Spleen (tissue), 11 donors: ENCODE measurements at regions not wholly inside any gene's neighbourhood (a gene's known extent, or its start where the extent isn't known, plus 50 kb on each side); places are given as distances from the start of the nearest gene placed in this dataset.

Experiments
- DNase-seq: peaks from one replicate; pipeline ENCODE4 v3.0.0-alpha.2; 2020
- H3K27ac ChIP-seq, 8 donors: fragments of 200-600 bp; sonication (generic) in 7 of 8; 1 replicate in 4 of 8; 2 replicates in 4 of 8; pipeline versions ENCODE4 v1.5.0 to v1.8.0; 2016 to 2021; ENCODE audit warnings: inconsistent platforms in 4 of 8, mild to moderate bottlenecking in 4 of 8, moderate library complexity in 1 of 8
- H3K27me3 ChIP-seq, 7 donors: fragments of 200-600 bp; sonication (generic) in 6 of 7; replicated peaks in 1 of 7; 1 replicate in 4 of 7; 2 replicates in 3 of 7; pipeline versions ENCODE4 v1.5.0 to v1.8.0; 2016 to 2021; ENCODE audit warnings: inconsistent platforms in 3 of 7, mild to moderate bottlenecking in 1 of 7
- H3K36me3 ChIP-seq, 6 donors: fragments of 200-600 bp; sonication (generic) in 5 of 6; 1 replicate in 4 of 6; 2 replicates in 2 of 6; pipeline versions ENCODE4 v1.5.0 to v1.8.0; 2016 to 2021; ENCODE audit warnings: inconsistent platforms in 2 of 6
- H3K4me1 ChIP-seq, 6 donors: fragments of 200-600 bp; sonication (generic) in 5 of 6; 1 replicate in 3 of 6; 2 replicates in 3 of 6; pipeline versions ENCODE4 v1.5.0 to v1.8.0; 2016 to 2021; ENCODE audit warnings: inconsistent platforms in 3 of 6
- H3K4me3 ChIP-seq, 8 donors: fragments of 200-600 bp; sonication (generic) in 7 of 8; 1 replicate in 4 of 8; 2 replicates in 4 of 8; pipeline versions ENCODE4 v1.5.0 to v1.8.0; 2016 to 2021; ENCODE audit warnings: inconsistent platforms in 4 of 8, mild to moderate bottlenecking in 4 of 8, moderate library complexity in 2 of 8
- H3K9me3 ChIP-seq, 8 donors: fragments of 200-600 bp; sonication (generic) in 7 of 8; 1 replicate in 4 of 8; 2 replicates in 4 of 8; pipeline versions ENCODE4 v1.5.0 to v1.8.0; 2016 to 2021; ENCODE audit warnings: inconsistent platforms in 4 of 8
- POLR2A ChIP-seq, 3 donors: fragments of 450-650 bp; IDR thresholded peaks; one replicate each; pipeline ENCODE4 v1.5.1; 2017; ENCODE audit warnings: antibody characterized with exemption in 3 of 3, mild to moderate bottlenecking in 1 of 3
- POLR2AphosphoS5 ChIP-seq, 3 donors: sonication (generic); formaldehyde crosslinking; IDR thresholded peaks; one replicate each; pipeline ENCODE4 v1.5.1; 2017; ENCODE audit warnings: antibody characterized with exemption in 3 of 3
- WGBS, 5 donors: extraction: QIAGEN DNeasy Blood & Tissue Kit in 3 of 5; methylation state at CpG; one replicate each; pipeline versions ENCODE4 v1.1.5 to v1.1.7; 2013 to 2018; 5-methylcytosine and 5-hydroxymethylcytosine counted together
- intact Hi-C: fragments of 100-400 bp; cut with DNase I; formaldehyde crosslinking; loops from one replicate; pipeline ENCODE4 v1.15.0; 2023; ENCODE audit warnings: low total_unique reads
- TF ChIP-seq, protein P1 (sequence below), 11 experiments: fragments of 200-600 bp in 7 of 11; fragments of 450-650 bp in 4 of 11; sonication (generic) in 4 of 11; IDR thresholded peaks in 8 of 11; conservative IDR thresholded peaks in 3 of 11; 1 replicate in 7 of 11; 2 replicates in 4 of 11; pipeline versions ENCODE4 v1.4.0 to v1.8.0; 2016 to 2021; ENCODE audit warnings: antibody characterized with exemption in 11 of 11, inconsistent platforms in 4 of 11, mild to moderate bottlenecking in 1 of 11
- donor health status: healthy with polysubstance abuse.
- donor health status: DM: no; HTN: no; CAD: no; lungs with moderate emphysema.
- donor health status: DM: no; HTN: no; CAD: no.
- donor health status: Bipolar disorder and iron deficiency.
- donor health status: healthy.
- donor health status: DM: no; HTN: no; CAD: no.
- donor health status: DM: yes; HTN: yes; CAD: no.

DNA sequence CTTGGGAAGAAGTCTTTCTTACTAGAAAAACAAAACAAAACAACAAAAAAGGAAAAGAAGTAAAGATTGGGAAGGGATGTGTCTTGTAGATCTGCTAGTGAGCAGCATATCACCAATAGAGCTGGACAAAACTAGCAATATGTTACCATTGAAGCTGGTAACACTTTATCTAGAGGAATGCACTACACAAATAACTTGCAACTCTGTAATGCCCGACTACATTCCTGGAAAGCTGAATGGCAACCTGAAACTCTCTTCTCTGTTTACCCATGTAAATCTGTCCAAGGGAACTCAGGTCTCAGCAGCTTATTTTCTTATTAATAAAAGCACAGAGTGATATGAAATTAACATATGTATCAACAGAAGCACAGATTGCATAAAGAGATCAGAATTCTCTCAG is 624.4 kb downstream of the KCNH5 start:
- 58 to 81% (median 66%) methylated on average over 1 of the region's 1 CpG for WGBS, 5 donors

DNA sequence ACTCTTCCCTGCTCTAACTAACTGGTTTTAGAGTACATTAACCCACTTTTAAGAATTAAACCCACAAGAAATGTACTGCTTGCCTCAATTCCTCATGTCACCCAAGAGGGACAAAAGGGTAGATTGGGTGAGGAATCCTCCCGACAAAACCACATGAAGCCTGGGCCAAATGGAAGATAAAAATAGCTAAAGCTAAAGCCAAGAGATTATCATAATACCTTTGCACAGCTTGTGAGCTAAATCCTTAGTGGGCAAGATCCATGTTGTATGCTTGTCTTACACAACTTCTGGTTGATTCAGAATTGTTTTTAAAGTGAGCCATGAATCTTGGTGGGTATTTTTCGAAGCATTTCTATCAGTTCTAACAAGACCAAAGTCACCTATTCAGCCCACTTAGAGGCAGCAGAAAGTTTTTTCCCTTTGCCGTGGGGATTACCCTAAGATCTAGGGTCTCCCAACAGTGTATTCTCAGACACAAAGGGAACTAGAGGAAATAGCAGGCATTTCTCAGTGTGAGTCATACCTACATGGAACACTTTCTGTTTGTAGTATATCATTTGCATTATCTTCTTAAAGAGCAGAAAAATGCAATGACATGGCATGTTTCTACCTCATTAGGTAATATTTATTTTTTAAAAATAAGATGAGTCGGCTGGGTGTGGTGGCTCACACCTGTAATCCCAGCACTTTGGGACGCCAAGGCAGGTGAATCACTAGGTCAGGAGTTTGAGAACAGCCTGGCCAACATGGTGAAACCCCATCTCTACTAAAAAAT is 616.6 kb downstream of the KCNH5 start:
- WGBS, 5 donors, result 78 to 86% (median 82%) methylated on average over 5 of the region's 5 CpGs
- TF ChIP-seq, protein P1, sequence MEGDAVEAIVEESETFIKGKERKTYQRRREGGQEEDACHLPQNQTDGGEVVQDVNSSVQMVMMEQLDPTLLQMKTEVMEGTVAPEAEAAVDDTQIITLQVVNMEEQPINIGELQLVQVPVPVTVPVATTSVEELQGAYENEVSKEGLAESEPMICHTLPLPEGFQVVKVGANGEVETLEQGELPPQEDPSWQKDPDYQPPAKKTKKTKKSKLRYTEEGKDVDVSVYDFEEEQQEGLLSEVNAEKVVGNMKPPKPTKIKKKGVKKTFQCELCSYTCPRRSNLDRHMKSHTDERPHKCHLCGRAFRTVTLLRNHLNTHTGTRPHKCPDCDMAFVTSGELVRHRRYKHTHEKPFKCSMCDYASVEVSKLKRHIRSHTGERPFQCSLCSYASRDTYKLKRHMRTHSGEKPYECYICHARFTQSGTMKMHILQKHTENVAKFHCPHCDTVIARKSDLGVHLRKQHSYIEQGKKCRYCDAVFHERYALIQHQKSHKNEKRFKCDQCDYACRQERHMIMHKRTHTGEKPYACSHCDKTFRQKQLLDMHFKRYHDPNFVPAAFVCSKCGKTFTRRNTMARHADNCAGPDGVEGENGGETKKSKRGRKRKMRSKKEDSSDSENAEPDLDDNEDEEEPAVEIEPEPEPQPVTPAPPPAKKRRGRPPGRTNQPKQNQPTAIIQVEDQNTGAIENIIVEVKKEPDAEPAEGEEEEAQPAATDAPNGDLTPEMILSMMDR (IDR thresholded peaks at IDR 0.05 in 8 of 11, conservative IDR thresholded peaks at IDR 0.05 in 3 of 11), result no peak
- TF ChIP-seq POLR2A (IDR thresholded peaks at IDR 0.05), result no peak
- TF ChIP-seq POLR2AphosphoS5 (IDR thresholded peaks at IDR 0.05), result no peak

More for the DNA sequence above, 624.4 kb downstream of the KCNH5 start:
- Histone ChIP-seq H3K27ac (no peak overlapping the region), H3K4me3 (no peak overlapping the region), H3K9me3 (no peaks in the 10 kb centered on the region), H3K27me3 (no peaks in the 10 kb centered on the region), H3K4me1 (no peaks in the 10 kb centered on the region), H3K36me3 (no peaks in the 10 kb centered on the region)
- TF ChIP-seq POLR2AphosphoS5 (IDR thresholded peaks at IDR 0.05) (no peak), POLR2A (IDR thresholded peaks at IDR 0.05) (no peak)
- TF ChIP-seq, protein P1 (IDR thresholded peaks at IDR 0.05 in 8 of 11, conservative IDR thresholded peaks at IDR 0.05 in 3 of 11), result no peak
- no peak for DNase-seq
- intact Hi-C loops, result no loop called here

DNA sequence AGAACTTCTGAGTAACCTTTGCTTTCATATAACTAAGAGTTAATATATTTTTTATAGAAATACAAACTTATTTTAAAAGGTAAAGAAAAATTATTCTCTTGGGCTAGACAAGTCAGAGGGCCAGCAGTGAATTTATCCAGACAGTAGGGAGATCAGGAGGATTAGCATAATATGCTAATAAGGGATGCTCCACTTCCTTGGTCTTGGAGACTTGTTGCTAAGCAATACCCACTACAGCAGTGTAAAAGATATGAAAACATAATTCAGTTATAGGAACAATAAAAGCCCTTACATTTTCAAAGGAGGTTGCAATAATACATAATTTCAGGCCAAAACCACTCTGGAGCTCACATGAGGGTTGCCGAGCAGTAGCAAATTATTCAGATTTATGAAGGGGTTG is 615.6 kb downstream of the KCNH5 start:
- intact Hi-C loops, result no loop called here
- Histone ChIP-seq H3K4me1 (no peaks in the 10 kb centered on the region), H3K27ac (no peak overlapping the region), H3K27me3 (no peaks in the 10 kb centered on the region), H3K4me3 (no peak overlapping the region), H3K9me3 (peaks cover 7 to 50% (median 36%) of the 10 kb centered on the region in 8 donors), H3K36me3 (no peaks in the 10 kb centered on the region)
- DNase-seq, result no peak
- WGBS, 5 donors, result 88 to 100% (median 94%) methylated on average over 1 of the region's 1 CpG
- TF ChIP-seq POLR2AphosphoS5 (IDR thresholded peaks at IDR 0.05), result no peak
- TF ChIP-seq, protein P1 (IDR thresholded peaks at IDR 0.05 in 8 of 11, conservative IDR thresholded peaks at IDR 0.05 in 3 of 11), result no peak
- TF ChIP-seq POLR2A (IDR thresholded peaks at IDR 0.05), result no peak

More for the DNA sequence above, 616.6 kb downstream of the KCNH5 start:
- H3K27me3 ChIP-seq, result no peaks in the 10 kb centered on the region
- H3K27ac ChIP-seq, result no peak overlapping the region
- H3K4me3 ChIP-seq, result no peak overlapping the region
- intact Hi-C loops, result no loop called here
- H3K4me1 ChIP-seq, result no peaks in the 10 kb centered on the region
- no peaks in the 10 kb centered on the region for H3K36me3 ChIP-seq
- peaks cover 7 to 39% (median 26%) of the 10 kb centered on the region in 8 donors for H3K9me3 ChIP-seq
- DNase-seq, result no peak

DNA sequence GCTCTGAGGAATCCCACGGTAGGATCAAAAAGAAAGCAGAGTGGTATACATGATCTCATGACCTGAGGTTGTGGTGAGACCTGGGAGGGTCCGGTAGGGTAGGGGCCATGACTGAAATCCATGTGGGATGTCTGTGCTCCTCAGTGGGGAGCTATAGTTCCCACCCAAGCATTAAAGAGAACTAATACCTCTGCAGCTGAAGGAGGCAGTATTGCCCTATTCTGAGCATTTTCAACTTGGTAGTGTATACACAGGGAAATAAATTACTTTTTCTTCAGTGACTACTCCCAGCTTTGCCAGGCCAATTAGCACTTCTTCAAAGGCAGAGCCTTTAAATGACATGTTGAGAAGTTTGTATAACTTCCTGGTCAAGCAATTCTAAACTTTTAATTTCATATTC is 613.8 kb downstream of the KCNH5 start:
- Histone ChIP-seq H3K36me3 (no peaks in the 10 kb centered on the region), H3K4me1 (no peaks in the 10 kb centered on the region), H3K9me3 (peaks cover 7 to 61% (median 54%) of the 10 kb centered on the region in 8 donors), H3K4me3 (no peak overlapping the region), H3K27ac (no peak overlapping the region), H3K27me3 (no peaks in the 10 kb centered on the region)
- DNase-seq, result no peak
- intact Hi-C loops, result no loop called here
- WGBS, 5 donors, result 62 to 93% (median 80%) methylated on average over 2 of the region's 2 CpGs
- TF ChIP-seq, protein P1 (IDR thresholded peaks at IDR 0.05 in 8 of 11, conservative IDR thresholded peaks at IDR 0.05 in 3 of 11), result no peak
- TF ChIP-seq POLR2AphosphoS5 (IDR thresholded peaks at IDR 0.05) (no peak), POLR2A (IDR thresholded peaks at IDR 0.05) (no peak)
